KMS-11 (cell line): ENCODE measurements at regions not wholly inside any gene's neighbourhood (a gene's known extent, or its start where the extent isn't known, plus 50 kb on each side); places are given as distances from the start of the nearest gene placed in this dataset.

ENCODE experiments used
- H2AFZ ChIP-seq: fragments of 200-600 bp; sonication (generic); 2 replicates; pipeline ENCODE4 v1.6.1; 2016; ENCODE audit warnings: antibody characterized with exemption, mixed run types, low read depth
- H3K27ac ChIP-seq: fragments of 200-600 bp; sonication (generic); 2 replicates; pipeline ENCODE4 v1.6.1; 2016; ENCODE audit warnings: mild to moderate bottlenecking, mixed run types
- H3K27me3 ChIP-seq: fragments of 200-600 bp; sonication (generic); 2 replicates; pipeline ENCODE4 v1.6.1; 2017; ENCODE audit warnings: mild to moderate bottlenecking, low read depth, mixed run types, moderate library complexity; ENCODE audit not compliant: insufficient read depth
- H3K36me3 ChIP-seq: fragments of 200-600 bp; sonication (generic); 2 replicates; pipeline ENCODE4 v1.6.1; 2017; ENCODE audit warnings: mild to moderate bottlenecking, mixed run types; ENCODE audit not compliant: insufficient read depth
- H3K4me1 ChIP-seq: fragments of 200-600 bp; sonication (generic); 2 replicates; pipeline ENCODE4 v1.6.1; 2016; ENCODE audit warnings: mild to moderate bottlenecking, low read depth, mixed run types; ENCODE audit not compliant: poor library complexity, severe bottlenecking
- H3K4me2 ChIP-seq: fragments of 200-600 bp; sonication (generic); 2 replicates; pipeline ENCODE4 v1.7.0; 2016; ENCODE audit warnings: mild to moderate bottlenecking, mixed run types
- H3K4me3 ChIP-seq: fragments of 200-600 bp; sonication (generic); IDR thresholded peaks from 2 replicates; pipeline ENCODE4 v1.6.1; 2017; ENCODE audit warnings: low read depth, low read length, mixed read lengths; ENCODE audit not compliant: insufficient read depth
- H3K79me2 ChIP-seq: fragments of 200-600 bp; sonication (generic); 2 replicates; pipeline ENCODE4 v1.6.1; 2016; ENCODE audit warnings: low read depth, mixed run types; ENCODE audit not compliant: insufficient read depth
- H3K9ac ChIP-seq: fragments of 200-600 bp; sonication (generic); 2 replicates; pipeline ENCODE4 v1.6.1; 2016; ENCODE audit warnings: mild to moderate bottlenecking, mixed run types
- H4K20me1 ChIP-seq: fragments of 200-600 bp; sonication (generic); 2 replicates; pipeline ENCODE4 v1.6.1; 2016; ENCODE audit warnings: mild to moderate bottlenecking, mixed run types; ENCODE audit not compliant: insufficient read depth
- TF ChIP-seq, protein P1 (sequence below): fragments of 200-600 bp; sonication (generic); conservative IDR thresholded peaks from 2 replicates; pipeline ENCODE4 v1.6.1; 2017; ENCODE audit warnings: low read depth, mild to moderate bottlenecking, antibody characterized with exemption, low read length, moderate library complexity, mixed read lengths

- TF ChIP-seq, protein P1, sequence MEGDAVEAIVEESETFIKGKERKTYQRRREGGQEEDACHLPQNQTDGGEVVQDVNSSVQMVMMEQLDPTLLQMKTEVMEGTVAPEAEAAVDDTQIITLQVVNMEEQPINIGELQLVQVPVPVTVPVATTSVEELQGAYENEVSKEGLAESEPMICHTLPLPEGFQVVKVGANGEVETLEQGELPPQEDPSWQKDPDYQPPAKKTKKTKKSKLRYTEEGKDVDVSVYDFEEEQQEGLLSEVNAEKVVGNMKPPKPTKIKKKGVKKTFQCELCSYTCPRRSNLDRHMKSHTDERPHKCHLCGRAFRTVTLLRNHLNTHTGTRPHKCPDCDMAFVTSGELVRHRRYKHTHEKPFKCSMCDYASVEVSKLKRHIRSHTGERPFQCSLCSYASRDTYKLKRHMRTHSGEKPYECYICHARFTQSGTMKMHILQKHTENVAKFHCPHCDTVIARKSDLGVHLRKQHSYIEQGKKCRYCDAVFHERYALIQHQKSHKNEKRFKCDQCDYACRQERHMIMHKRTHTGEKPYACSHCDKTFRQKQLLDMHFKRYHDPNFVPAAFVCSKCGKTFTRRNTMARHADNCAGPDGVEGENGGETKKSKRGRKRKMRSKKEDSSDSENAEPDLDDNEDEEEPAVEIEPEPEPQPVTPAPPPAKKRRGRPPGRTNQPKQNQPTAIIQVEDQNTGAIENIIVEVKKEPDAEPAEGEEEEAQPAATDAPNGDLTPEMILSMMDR: no peak
- no peak overlapping the region for H3K27ac ChIP-seq
- H3K27me3 ChIP-seq: no peaks in the 10 kb centered on the region
- H3K4me1 ChIP-seq: no peaks in the 10 kb centered on the region
- H3K9ac ChIP-seq: no peak overlapping the region
- H3K4me2 ChIP-seq: no peak overlapping the region
- H2AFZ ChIP-seq: no peak overlapping the region
- H3K36me3 ChIP-seq: no peaks in the 10 kb centered on the region
- H4K20me1 ChIP-seq: no peaks in the 10 kb centered on the region
- H3K79me2 ChIP-seq: no peaks in the 10 kb centered on the region
- no peak overlapping the region for H3K4me3 ChIP-seq
Observed at GRCh38 chr2:2797797-2798196, 466.7 kb upstream of the MYT1L start.

- H4K20me1 ChIP-seq: no peaks in the 10 kb centered on the region
- no peaks in the 10 kb centered on the region for H3K27me3 ChIP-seq
- H3K9ac ChIP-seq: no peak overlapping the region
- H3K27ac ChIP-seq: no peak overlapping the region
- no peak overlapping the region for H2AFZ ChIP-seq
- no peak overlapping the region for H3K4me2 ChIP-seq
- TF ChIP-seq, protein P1: no peak
- H3K4me3 ChIP-seq: no peak overlapping the region
- no peaks in the 10 kb centered on the region for H3K36me3 ChIP-seq
- no peaks in the 10 kb centered on the region for H3K4me1 ChIP-seq
- no peaks in the 10 kb centered on the region for H3K79me2 ChIP-seq
Observed at GRCh38 chr2:2796207-2796606, 465.1 kb upstream of the MYT1L start.

DNA sequence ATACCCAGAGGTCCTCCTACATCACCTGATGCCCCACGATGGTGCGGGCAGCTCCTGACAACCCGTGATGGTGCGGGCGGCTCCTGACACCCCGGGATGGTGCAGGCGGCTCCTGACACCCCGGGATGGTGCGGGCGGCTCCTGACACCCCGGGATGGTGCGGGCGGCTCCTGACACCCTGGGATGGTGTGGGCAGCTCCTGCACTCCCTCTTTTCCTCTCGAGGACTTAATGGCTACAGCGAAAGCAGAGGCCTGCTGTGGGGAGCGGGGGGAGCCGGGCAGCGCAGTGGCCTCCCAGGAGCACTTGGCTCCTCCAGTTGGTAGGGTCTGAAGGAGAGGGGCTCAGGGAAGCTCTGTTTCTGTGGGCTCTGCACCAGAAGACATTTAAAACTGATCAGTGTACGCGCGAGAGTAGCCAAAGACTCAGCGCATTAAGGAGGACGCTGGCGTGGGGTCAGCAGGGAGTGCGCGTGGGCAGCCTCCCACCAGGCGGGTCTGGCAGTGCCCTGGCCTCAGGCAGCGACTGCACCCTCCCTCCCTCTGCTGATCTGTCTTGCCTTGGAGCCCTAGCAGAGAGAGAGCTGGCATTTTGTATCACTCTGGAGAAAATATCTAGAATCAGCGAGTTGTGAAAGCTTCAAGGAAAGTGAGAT lies 464.5 kb upstream of the MYT1L start:
- H3K4me1 ChIP-seq: no peaks in the 10 kb centered on the region
- no peaks in the 10 kb centered on the region for H3K79me2 ChIP-seq
- H2AFZ ChIP-seq: no peak overlapping the region
- H3K9ac ChIP-seq: no peak overlapping the region
- no peaks in the 10 kb centered on the region for H4K20me1 ChIP-seq
- H3K27ac ChIP-seq: no peak overlapping the region
- H3K27me3 ChIP-seq: no peaks in the 10 kb centered on the region
- TF ChIP-seq, protein P1: no peak
- H3K4me2 ChIP-seq: no peak overlapping the region
- H3K4me3 ChIP-seq: no peak overlapping the region
- no peaks in the 10 kb centered on the region for H3K36me3 ChIP-seq

- Histone ChIP-seq H3K36me3 (no peaks in the 10 kb centered on the region), H3K79me2 (no peaks in the 10 kb centered on the region), H3K27ac (no peak overlapping the region), H3K4me2 (no peak overlapping the region), H3K4me3 (no peak overlapping the region), H3K9ac (no peak overlapping the region), H2AFZ (no peak overlapping the region), H3K4me1 (no peaks in the 10 kb centered on the region), H3K27me3 (no peaks in the 10 kb centered on the region), H4K20me1 (no peaks in the 10 kb centered on the region)
- TF ChIP-seq, protein P1: no peak
Observed at GRCh38 chr2:2793925-2794560, 463.0 kb upstream of the MYT1L start.
